Keratinocyte (primary cell): ENCODE measurements at regions not wholly inside any gene's neighbourhood (a gene's known extent, or its start where the extent isn't known, plus 50 kb on each side); places are given as distances from the start of the nearest gene placed in this dataset.
"Not testable (repeated sequence)": the region's sequence is repeated elsewhere in the genome, so short reads cannot be mapped to it uniquely, and the experiment has no call there.

Source experiments
- CTCF ChIP-seq, 3 experiments: IDR thresholded peaks in 1 of 3; conservative IDR thresholded peaks in 1 of 3; optimal IDR thresholded peaks in 1 of 3; 2 replicates in 2 of 3; 3 replicates in 1 of 3; pipeline versions ENCODE3 to v1.5.1; 2011; ENCODE audit warnings: low read length in 3 of 3, mild to moderate bottlenecking in 3 of 3, moderate library complexity in 2 of 3, control low read depth in 1 of 3, inconsistent platforms in 1 of 3; ENCODE audit not compliant: insufficient read depth in 2 of 3; ENCODE audit errors: extremely low read depth in 1 of 3
- EZH2 ChIP-seq: IDR thresholded peaks from one replicate; pipeline ENCODE4 v1.6.1; 2012; ENCODE audit warnings: inconsistent platforms, mild to moderate bottlenecking, low read length, moderate library complexity

- TF ChIP-seq CTCF (optimal IDR thresholded peaks at IDR 0.05 in 1 of 3, IDR thresholded peaks at IDR 0.05 in 1 of 3, conservative IDR thresholded peaks at IDR 0.05 in 1 of 3; ENCODE audit: extremely low read depth in 1 of 3, insufficient read depth in 2 of 3, low read length in 3 of 3); EZH2: not testable (repeated sequence)
Measured at GRCh38 chr17:20898726-20899125, 144.1 kb downstream of the USP22 start.
